ENCODE measurements at regions not wholly inside any gene's neighbourhood (a gene's known extent, or its start where the extent isn't known, plus 50 kb on each side); places are given as distances from the start of the nearest gene placed in this dataset.

GRCh38 chr10:50941629-50942028 lies 56.2 kb upstream of the A1CF start:
- Histone ChIP-seq H3K4me3 (replicated peaks in 1 of 2; ENCODE audit: low read depth in 1 of 2, low read length in 2 of 2) (no peak overlapping the region), H3K9me2 (ENCODE audit: insufficient read depth) (no peaks in the 10 kb centered on the region), H3K27me3 (ENCODE audit: insufficient read depth, low read length) (no peaks in the 10 kb centered on the region), H3K4me1 (ENCODE audit: control insufficient read depth in 1 of 2, insufficient read depth in 2 of 2, low read length in 2 of 2) (no peaks in the 10 kb centered on the region), H4K20me1 (ENCODE audit: insufficient read depth) (no peaks in the 10 kb centered on the region), H3K27ac (ENCODE audit: low read depth, low read length) (no peak overlapping the region), H2AFZ (ENCODE audit: low read depth, low read length, poor library complexity, severe bottlenecking) (no peak overlapping the region), H3K9ac (ENCODE audit: low read length) (no peak overlapping the region), H3K9me3 (ENCODE audit: control insufficient read depth in 1 of 2, insufficient read depth in 1 of 2, low read depth in 1 of 2, low read length in 2 of 2) (no peaks in the 10 kb centered on the region), H3K79me2 (ENCODE audit: insufficient read depth, low read length) (no peaks in the 10 kb centered on the region), H3K36me3 (ENCODE audit: control insufficient read depth in 1 of 2, insufficient read depth in 2 of 2, low read length in 2 of 2) (no peaks in the 10 kb centered on the region), H3K4me2 (ENCODE audit: low read length) (no peak overlapping the region)
- ChIA-PET POLR2A (no interaction called here), CTCF (no interaction called here), RAD21 (ENCODE audit: low non-redundant PET in 1 of 2, low total read pairs in 2 of 2, uncharacterized antibody in 2 of 2, unreplicated experiment in 2 of 2) (no interaction called here)
- DNase-seq (ENCODE audit: low read depth, low spot score) (no peak), ATAC-seq (no peak)
- intact Hi-C loops (cut with micrococcal nuclease), result loop anchor here (2.0 kb wide), 1 partner anchor 23 kb away; no protein-coding TSS in a partner anchor
- no TSS peak for BruUV-seq (replicated peaks)
- TF ChIP-seq POLR2AphosphoS5 (IDR thresholded peaks at IDR 0.05; ENCODE audit: low read depth, low read length) (no peak), EZH2phosphoT487 (IDR thresholded peaks at IDR 0.05; ENCODE audit: borderline replicate concordance) (no peak), YY1 (IDR thresholded peaks at IDR 0.05; ENCODE audit: extremely low read depth, insufficient replicate concordance, low read depth, low read length) (no peak), SRF (IDR thresholded peaks at IDR 0.05; ENCODE audit: low read depth) (no peak), ZNF274 (IDR thresholded peaks at IDR 0.05; ENCODE audit: low read depth, low read length) (no peak), CBX3 (IDR thresholded peaks at IDR 0.05; ENCODE audit: low read depth) (no peak), EZH2 (IDR thresholded peaks at IDR 0.05) (no peak), FOSL1 (IDR thresholded peaks at IDR 0.05; ENCODE audit: low read depth) (no peak), ZBTB33 (IDR thresholded peaks at IDR 0.05; ENCODE audit: extremely low read depth, insufficient replicate concordance, low read length) (no peak), POLR2A (IDR thresholded peaks at IDR 0.05; ENCODE audit: borderline replicate concordance, extremely low read depth, insufficient read depth, insufficient read length) (no peak), EGR1 (IDR thresholded peaks at IDR 0.05; ENCODE audit: low read depth) (no peak), RAD21 (IDR thresholded peaks at IDR 0.05; ENCODE audit: low read depth) (no peak), CEBPB (IDR thresholded peaks at IDR 0.05; ENCODE audit: low read depth) (no peak), JUND (IDR thresholded peaks at IDR 0.05) (no peak)
- TF ChIP-seq, protein P1, sequence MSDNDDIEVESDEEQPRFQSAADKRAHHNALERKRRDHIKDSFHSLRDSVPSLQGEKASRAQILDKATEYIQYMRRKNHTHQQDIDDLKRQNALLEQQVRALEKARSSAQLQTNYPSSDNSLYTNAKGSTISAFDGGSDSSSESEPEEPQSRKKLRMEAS (IDR thresholded peaks at IDR 0.05), result no peak
- TF ChIP-seq, protein P2, sequence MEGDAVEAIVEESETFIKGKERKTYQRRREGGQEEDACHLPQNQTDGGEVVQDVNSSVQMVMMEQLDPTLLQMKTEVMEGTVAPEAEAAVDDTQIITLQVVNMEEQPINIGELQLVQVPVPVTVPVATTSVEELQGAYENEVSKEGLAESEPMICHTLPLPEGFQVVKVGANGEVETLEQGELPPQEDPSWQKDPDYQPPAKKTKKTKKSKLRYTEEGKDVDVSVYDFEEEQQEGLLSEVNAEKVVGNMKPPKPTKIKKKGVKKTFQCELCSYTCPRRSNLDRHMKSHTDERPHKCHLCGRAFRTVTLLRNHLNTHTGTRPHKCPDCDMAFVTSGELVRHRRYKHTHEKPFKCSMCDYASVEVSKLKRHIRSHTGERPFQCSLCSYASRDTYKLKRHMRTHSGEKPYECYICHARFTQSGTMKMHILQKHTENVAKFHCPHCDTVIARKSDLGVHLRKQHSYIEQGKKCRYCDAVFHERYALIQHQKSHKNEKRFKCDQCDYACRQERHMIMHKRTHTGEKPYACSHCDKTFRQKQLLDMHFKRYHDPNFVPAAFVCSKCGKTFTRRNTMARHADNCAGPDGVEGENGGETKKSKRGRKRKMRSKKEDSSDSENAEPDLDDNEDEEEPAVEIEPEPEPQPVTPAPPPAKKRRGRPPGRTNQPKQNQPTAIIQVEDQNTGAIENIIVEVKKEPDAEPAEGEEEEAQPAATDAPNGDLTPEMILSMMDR (IDR thresholded peaks at IDR 0.05 in 2 of 3, conservative IDR thresholded peaks at IDR 0.05 in 1 of 3; ENCODE audit: borderline replicate concordance in 1 of 3, insufficient read depth in 1 of 3, low read depth in 2 of 3, low read length in 2 of 3), result no peak
